Upper lobe of right lung (tissue), 1 donor: ENCODE measurements at regions not wholly inside any gene's neighbourhood (a gene's known extent, or its start where the extent isn't known, plus 50 kb on each side); places are given as distances from the start of the nearest gene placed in this dataset.

Experiments used
- ATAC-seq: fragments of 200-7000 bp; cut with Tn5 transposase; one replicate; pipeline ENCODE4 v1.9.1; 2020; ENCODE audit warnings: mild to moderate bottlenecking, moderate library complexity
- DNase-seq: peaks from one replicate; pipeline ENCODE4 v3.0.0-alpha.2; 2020
- H3K27ac ChIP-seq: fragments of 200-600 bp; one replicate; pipeline ENCODE4 v1.8.0; 2022
- H3K27me3 ChIP-seq: fragments of 200-600 bp; one replicate; pipeline ENCODE4 v1.8.0; 2022; ENCODE audit warnings: mild to moderate bottlenecking
- H3K36me3 ChIP-seq: fragments of 200-600 bp; one replicate; pipeline ENCODE4 v1.8.0; 2022
- H3K4me1 ChIP-seq: fragments of 200-600 bp; one replicate; pipeline ENCODE4 v1.8.0; 2022
- H3K4me3 ChIP-seq: fragments of 200-600 bp; one replicate; pipeline ENCODE4 v1.8.0; 2022; ENCODE audit warnings: mild to moderate bottlenecking
- H3K9me3 ChIP-seq: fragments of 200-600 bp; one replicate; pipeline ENCODE4 v1.8.0; 2022
- intact Hi-C: fragments of 100-400 bp; cut with DNase I; formaldehyde crosslinking; loops from one replicate; pipeline ENCODE4 v1.11.0; 2022
- TF ChIP-seq, protein P1 (sequence below): fragments of 200-600 bp; IDR thresholded peaks from one replicate; pipeline ENCODE4 v1.8.0; 2022; ENCODE audit warnings: antibody characterized with exemption
- donor health status: DM: no; HTN: yes; CAD: no; lungs with severe emphysema.

DNA sequence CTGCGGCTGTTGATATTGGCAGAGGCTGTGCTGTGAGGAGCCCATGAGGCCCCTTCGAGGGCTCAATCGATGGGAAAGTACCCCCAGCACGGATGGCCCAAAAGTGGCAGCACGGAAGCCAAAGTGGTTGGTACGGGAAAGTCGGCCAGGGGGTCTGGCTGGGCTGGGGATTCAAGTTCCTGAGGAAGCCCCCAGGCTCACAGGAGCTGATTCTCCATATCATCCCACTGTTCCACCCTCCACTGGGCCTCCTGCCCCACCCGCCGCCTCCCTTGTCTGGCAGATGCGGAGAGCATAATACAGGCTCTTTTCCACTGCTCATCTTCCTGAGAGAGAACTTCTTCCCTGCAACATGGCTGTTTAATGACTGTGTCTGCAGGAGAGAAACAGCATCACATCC is 217.8 kb upstream of the CST7 start:
- no peaks in the 10 kb centered on the region for H3K9me3 ChIP-seq
- TF ChIP-seq, protein P1, sequence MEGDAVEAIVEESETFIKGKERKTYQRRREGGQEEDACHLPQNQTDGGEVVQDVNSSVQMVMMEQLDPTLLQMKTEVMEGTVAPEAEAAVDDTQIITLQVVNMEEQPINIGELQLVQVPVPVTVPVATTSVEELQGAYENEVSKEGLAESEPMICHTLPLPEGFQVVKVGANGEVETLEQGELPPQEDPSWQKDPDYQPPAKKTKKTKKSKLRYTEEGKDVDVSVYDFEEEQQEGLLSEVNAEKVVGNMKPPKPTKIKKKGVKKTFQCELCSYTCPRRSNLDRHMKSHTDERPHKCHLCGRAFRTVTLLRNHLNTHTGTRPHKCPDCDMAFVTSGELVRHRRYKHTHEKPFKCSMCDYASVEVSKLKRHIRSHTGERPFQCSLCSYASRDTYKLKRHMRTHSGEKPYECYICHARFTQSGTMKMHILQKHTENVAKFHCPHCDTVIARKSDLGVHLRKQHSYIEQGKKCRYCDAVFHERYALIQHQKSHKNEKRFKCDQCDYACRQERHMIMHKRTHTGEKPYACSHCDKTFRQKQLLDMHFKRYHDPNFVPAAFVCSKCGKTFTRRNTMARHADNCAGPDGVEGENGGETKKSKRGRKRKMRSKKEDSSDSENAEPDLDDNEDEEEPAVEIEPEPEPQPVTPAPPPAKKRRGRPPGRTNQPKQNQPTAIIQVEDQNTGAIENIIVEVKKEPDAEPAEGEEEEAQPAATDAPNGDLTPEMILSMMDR = no peak
- intact Hi-C loops = no loop called here
- H3K4me3 ChIP-seq = no peak overlapping the region
- H3K36me3 ChIP-seq = no peaks in the 10 kb centered on the region
- H3K4me1 ChIP-seq = no peaks in the 10 kb centered on the region
- DNase-seq (no peak), ATAC-seq (no peak)
- H3K27me3 ChIP-seq = no peaks in the 10 kb centered on the region
- no peak overlapping the region for H3K27ac ChIP-seq

DNA sequence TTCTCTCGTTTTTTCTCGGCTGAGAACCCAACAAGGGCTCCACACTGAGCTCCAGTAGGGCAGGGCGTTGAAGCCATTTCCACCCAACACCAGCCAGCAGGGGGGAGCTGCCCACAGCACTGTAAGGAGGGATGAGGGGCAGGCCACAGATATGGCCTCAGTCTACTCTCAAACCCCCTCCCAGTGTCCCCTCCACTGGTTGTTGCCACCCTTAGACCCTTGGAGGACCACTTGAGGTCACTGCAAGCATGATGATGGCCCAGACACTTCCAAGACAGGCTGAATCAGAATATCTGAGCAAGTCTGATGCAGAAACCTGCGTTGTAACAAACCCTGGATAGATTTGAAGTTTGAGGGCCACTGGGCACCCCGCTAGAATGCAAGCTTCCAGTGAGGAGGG is 217.0 kb upstream of the CST7 start:
- Histone ChIP-seq H3K4me3 (no peak overlapping the region), H3K4me1 (no peaks in the 10 kb centered on the region), H3K27me3 (no peaks in the 10 kb centered on the region), H3K9me3 (no peaks in the 10 kb centered on the region), H3K27ac (no peak overlapping the region), H3K36me3 (no peaks in the 10 kb centered on the region)
- ATAC-seq = no peak
- intact Hi-C loops = no loop called here
- TF ChIP-seq, protein P1 = no peak
- DNase-seq = no peak

DNA sequence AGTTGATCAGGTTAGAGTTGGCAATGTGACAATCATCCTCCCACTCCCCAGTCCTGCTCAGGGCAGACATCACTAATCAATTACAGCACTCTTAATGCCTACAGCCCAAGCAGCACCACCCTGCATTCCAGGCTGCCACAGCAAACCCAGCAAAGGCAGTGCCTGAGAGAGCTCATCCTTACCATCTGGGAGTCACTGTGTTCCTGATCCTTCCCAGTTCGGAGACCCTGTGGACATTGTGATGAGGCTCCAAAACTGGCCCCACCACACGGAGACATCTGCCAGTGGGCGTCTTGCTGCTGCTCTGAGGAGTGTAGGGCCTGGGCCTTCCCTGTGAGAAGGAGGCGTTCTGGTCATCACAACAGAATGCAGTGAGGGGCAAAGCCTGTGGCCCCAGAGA is 216.5 kb upstream of the CST7 start:
- no peaks in the 10 kb centered on the region for H3K4me1 ChIP-seq
- no peaks in the 10 kb centered on the region for H3K9me3 ChIP-seq
- TF ChIP-seq, protein P1 = no peak
- no peaks in the 10 kb centered on the region for H3K27me3 ChIP-seq
- no peak for ATAC-seq
- intact Hi-C loops = no loop called here
- no peak for DNase-seq
- no peak overlapping the region for H3K4me3 ChIP-seq
- no peak overlapping the region for H3K27ac ChIP-seq
- no peaks in the 10 kb centered on the region for H3K36me3 ChIP-seq

DNA sequence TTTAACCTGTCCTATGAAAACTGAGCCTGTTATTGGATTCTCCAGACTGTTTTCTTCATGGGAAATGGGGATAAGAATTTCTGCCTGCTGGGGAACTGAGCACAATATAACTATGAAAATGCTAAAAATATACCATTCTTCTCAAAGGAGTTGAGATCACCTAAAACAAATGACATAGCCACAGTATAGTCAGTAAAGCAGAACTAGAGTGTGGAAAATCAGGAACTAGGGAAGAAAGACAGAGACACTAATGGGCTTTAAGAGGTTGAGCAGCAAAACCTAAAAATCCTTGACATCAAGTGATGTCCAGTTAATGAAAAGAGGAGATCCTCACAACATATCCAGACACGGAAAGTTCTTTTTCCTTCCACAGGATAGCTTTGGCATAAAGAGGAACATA is 215.7 kb upstream of the CST7 start:
- ATAC-seq (no peak), DNase-seq (no peak)
- Histone ChIP-seq H3K4me3 (no peak overlapping the region), H3K27me3 (no peaks in the 10 kb centered on the region), H3K27ac (no peak overlapping the region), H3K36me3 (no peaks in the 10 kb centered on the region), H3K4me1 (no peaks in the 10 kb centered on the region), H3K9me3 (no peaks in the 10 kb centered on the region)
- intact Hi-C loops = no loop called here
- TF ChIP-seq, protein P1 = no peak

DNA sequence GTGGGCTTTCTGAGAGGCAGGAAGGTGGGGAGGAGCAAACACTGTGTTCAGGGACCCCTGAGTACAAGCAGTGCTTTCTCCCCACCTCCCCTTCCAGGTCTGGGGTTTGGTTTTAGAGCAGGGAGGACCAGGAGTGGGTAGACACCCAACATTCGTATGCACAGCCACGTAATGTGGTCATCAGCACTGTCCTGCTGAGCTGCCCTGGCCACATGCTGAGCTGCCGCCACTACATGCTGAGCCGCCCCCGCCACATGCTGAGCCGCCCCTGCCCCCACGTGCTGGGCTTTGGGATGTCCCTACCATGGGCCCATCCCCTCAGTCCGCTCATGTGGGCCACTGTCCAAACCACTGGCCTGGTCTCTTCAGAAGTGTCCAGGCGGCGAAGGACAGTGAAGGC is 214.9 kb upstream of the CST7 start:
- intact Hi-C loops = no loop called here
- no peaks in the 10 kb centered on the region for H3K9me3 ChIP-seq
- no peak for DNase-seq
- no peaks in the 10 kb centered on the region for H3K4me1 ChIP-seq
- no peak overlapping the region for H3K27ac ChIP-seq
- H3K36me3 ChIP-seq = no peaks in the 10 kb centered on the region
- H3K27me3 ChIP-seq = no peaks in the 10 kb centered on the region
- ATAC-seq = no peak
- TF ChIP-seq, protein P1 = no peak
- H3K4me3 ChIP-seq = no peak overlapping the region

DNA sequence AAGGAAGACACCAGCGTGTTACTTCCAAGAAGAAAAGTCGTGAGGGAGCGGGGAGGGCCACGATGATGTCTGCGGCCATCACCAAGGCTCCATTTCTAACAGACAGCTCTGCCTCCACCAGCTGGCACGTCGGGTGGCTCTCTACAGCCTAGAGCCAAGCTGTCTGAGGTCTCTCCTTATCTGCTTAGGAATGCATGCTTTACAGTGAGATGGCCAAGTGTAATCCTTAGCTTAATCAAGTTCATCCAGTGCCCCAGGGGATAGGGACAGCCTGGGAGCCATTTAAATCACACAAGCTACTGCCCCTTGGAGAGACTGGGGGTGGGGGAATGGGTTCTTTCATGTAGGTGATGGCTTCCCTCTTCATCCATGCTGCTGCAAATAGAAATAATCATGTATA is 213.8 kb upstream of the CST7 start:
- intact Hi-C loops = no loop called here
- Histone ChIP-seq H3K4me1 (no peaks in the 10 kb centered on the region), H3K36me3 (no peaks in the 10 kb centered on the region), H3K27me3 (no peaks in the 10 kb centered on the region), H3K9me3 (no peaks in the 10 kb centered on the region), H3K27ac (no peak overlapping the region), H3K4me3 (no peak overlapping the region)
- ATAC-seq (no peak), DNase-seq (no peak)
- TF ChIP-seq, protein P1 = no peak
